GM21529 (cell line): ENCODE measurements at regions not wholly inside any gene's neighbourhood (a gene's known extent, or its start where the extent isn't known, plus 50 kb on each side); places are given as distances from the start of the nearest gene placed in this dataset.

Experiments
- ATAC-seq: cut with Tn5 transposase; IDR thresholded peaks from one replicate; pipeline ENCODE4 v1.9.1; 2021; ENCODE audit not compliant: unreplicated experiment

DNA sequence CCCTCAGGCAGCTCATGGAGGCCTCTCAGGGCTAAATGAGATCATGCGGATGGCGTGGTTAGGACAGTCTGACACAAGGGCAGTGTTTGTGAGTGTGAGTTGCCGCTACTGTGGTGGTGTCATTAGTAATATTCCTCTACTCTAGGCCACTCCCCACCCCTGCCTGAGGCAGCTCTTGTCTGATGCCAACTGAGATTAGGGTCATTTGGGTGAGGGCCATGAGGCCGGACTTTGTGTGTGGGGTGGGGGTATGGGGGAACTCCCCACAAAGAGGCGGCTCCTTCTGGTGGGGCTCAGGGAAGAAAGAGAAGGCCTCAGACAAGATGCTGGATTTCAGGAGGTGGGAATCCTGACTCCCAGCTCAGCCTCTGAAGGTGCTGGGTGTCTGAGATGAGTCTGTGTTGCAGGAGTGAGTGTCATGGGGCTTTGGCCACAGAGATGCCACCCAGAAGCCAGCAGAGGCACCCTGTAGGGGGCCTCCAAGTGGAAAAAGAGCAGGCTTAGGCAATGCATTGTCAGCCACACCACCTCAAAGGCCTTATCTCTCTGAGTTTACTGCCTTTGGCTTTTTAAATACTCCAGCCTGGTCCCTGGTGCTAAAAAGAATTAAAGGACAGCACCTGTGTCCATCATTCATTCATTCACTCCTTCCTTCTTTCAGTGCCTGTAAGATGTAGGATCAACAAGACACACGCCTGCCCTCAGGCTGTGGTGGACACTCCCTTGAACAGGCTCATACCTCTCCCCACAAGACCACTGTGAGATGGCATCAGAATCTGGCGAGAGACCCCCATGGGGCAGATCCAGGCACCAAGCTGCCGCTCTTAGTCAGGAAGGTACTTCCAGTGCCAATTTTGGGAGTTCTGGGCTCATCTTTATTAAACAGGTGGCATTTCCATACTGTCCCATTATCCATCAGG, 175.2 kb downstream of the MRPL14 start:
- no peak for ATAC-seq

DNA sequence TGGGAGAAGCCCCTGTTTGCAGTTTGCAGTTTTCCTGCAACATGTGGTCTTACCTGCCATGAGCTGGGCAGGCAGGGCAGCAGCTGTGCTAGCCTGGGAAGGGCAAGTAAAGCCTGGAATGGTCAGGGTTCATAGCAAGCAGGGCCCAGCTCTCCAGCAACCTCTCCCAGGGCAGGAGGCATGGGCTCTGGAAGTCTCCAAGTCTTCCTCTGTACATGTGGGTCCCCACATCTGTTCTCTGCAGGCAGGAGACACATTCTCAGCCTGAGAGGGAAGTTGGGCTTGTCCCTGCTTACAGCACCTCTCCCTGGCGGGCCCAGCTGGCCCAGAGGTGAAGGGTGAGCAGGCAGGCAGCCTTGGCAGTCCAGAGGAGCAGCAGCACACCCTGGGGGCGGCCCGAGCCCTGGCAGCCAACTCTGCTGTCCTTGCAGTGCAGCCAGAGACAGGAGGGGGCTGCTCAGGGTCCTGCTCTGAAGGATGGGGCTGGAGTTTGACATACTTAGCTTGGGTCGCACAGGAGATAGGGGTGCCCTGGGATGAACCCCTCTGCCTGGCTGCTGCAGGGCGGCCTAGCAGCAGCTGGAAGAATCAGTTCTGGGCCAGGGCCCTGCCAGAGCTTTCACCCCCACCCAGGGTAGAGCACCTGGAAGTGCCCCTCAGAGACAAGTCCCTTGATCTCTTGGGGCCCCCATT, 176.0 kb downstream of the MRPL14 start:
- ATAC-seq = no peak

GRCh38 chr6:43950731-43951062, 176.6 kb downstream of the MRPL14 start:
- ATAC-seq = no peak

DNA sequence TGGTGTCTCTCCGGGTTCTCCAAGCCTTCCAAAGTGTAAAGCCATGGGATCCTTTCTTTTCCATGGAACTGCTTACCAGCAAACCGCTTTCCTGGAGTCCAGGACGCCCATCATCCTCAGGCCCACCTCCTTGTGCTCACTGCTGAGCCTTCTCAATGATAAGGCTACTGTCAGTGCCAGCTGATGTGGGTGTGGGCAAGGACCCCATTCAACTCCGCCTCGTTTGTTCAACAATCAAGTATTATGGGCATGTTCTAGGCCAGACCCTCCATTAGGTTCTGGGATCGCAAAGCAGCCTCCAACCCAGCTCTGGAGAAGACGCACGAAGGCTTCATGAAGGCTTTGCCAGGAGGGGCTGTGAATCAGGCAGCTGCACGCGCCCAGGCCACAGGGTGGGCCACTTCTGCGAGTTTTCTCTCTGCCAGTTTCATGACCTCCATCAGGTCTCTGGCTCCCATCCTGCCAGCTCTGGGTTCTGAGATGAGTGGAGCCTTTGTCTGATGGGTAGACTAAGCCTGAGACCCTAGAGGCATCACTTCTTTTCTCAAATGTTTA, 177.1 kb downstream of the MRPL14 start:
- no peak for ATAC-seq

GRCh38 chr6:43949551-43949991, 177.7 kb downstream of the MRPL14 start:
- no peak for ATAC-seq

DNA sequence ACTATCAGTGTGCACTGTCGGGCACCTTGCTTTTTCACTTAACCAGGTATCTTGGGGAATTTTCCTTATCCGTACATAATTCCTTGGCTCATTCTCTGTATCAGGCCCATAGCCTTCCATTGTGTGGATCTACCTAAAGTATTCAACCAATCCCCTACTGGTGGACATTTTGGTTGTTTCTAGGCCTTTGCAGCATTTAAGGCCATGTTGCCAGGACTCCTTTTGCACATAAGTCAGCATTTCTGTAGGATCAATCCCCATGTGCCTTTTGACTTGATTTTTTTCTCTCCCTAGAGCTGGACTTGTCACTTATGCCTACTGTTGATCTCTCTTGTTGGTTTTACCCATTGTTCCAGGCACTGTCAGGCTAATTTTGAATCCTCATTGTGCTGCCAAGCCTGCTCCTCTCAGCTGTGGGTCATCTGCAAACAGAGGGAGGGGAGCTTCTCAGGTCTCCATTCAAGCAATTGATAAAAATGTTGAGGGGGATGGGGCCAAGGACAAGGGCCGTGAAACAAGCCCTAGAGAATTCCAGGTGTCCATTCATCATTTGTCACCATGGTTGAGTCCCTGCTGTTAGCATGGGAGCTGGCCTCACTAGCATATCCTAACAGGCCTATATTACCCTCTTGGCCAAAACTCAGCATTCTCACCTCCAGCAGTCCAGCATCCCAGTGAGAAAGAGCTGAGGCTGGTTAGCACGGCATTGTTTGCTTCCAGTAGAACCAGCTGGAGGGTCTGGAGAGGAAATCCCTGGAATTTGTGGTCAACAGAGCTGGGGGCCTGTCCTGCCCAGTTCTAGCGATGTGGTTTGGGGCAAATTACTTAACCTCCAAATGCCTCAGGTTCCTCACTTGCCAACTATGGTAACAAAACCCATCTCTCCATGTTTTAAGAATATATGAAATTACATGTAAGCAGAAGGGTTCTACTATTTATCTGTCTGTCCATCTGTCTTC, 178.4 kb downstream of the MRPL14 start:
- ATAC-seq = no peak

DNA sequence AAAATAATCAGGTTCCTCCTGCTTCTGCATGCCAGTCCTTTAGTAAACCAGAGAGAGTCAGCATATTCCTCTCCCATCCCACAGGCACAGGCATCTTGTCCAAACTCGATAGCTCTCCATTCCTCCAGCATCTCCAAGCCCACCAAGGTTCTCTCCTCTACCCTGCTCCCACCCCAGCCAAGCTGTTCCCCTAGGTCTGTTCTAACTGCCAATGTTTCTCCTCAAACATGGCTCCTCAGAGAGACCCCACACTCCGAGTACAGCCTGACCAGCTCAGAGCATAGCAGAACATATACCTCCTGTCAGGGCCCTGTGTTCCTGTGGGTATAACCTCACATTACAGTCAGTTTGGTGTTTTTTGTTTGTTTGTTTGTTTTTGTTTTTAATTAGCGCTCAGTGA, 177.8 kb downstream of the VEGFA start:
- no peak for ATAC-seq

- ATAC-seq = no peak
Measured at GRCh38 chr6:43946641-43947363, 176.8 kb downstream of the VEGFA start.

DNA sequence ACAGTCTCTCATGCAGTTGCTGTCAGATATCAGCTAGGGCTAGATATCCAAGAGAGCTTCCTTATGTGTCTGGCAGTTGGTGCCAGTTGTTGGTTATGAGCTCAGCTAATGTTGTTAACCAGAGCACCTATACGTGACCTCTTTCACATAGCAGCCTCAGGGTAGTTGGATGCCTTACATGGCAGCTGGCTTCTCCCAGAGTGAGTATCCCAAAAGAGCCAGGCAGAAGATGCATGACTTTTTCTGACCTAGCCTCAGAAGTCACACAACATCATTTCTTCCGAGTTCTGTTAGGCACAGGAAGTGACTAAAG, 175.7 kb downstream of the VEGFA start:
- ATAC-seq = no peak

- ATAC-seq = no peak
Measured at GRCh38 chr6:43944908-43945767, 175.1 kb downstream of the VEGFA start.

GRCh38 chr6:43943781-43944250, 173.8 kb downstream of the VEGFA start:
- ATAC-seq = no peak

DNA sequence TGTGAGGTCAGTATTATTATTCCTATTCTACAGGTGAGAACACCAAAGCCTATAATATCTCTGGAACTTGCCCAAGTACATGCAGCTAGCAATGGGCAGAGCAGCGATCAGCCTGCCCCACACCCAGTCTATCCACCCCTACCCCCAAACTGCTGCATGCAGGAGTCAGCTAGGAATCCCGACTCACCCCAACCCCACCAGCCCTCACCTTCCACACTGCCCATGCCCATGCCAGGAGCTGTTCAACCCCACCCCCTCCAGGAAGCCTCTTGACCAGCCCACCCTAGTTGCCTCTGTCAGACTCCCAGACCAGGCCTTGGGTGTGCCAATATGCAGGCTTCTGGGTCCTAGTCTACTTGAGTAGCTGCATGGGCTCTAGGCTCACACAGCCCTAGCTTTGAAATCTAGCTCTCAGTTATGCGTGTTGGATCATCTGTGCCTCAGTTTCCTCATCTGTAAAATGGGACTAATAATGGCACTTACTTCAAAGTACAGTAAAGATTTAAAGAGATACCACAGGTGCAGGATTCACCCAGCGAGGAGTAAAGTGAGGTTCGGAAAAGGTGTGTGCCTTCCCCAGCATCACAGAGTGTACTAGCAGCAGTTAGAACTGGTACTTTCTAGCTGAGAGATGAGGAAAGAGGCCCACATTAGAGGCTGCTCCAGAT, 173.2 kb downstream of the VEGFA start:
- no peak for ATAC-seq

DNA sequence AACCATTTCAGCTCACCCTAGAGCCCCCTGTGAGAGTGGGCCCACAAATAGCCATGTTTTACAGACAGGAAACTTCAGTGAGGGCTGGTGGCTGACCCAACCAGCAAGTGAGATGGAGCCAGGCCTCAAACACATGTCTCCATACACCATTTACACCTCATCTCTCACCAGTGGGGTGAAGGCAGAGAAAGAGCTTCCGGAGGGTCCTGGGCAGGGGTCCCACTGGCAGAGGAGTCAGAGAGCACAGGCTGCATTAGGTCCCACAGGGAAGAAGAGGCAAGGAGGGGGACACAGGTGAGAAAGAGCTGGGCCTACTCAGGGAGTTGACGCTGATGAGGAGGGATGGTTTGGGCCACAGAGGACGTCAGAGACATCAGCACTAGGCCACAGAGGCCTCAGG, 172.6 kb downstream of the VEGFA start:
- ATAC-seq = no peak

DNA sequence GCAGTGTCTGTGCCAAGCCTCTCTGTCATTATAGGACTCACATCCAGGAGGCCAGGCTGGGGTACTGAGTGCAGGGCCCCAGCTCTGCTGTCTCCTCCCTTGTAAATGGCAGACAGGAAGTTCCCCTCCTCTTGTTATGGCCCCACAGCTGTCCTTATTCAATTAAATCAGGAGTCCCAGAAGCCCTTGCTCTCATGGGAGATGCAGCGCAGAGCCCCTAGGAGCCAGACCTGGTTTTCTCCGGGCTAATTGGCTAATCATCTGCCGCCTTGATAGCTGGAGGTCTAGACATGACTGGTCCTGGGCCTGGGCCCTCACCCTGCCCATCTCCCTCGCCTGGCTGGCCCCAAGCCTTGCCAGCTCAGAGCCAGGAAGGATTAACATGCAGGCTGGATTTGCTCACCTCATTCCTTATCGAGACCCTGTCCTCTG, 172.0 kb downstream of the VEGFA start:
- no peak for ATAC-seq

GRCh38 chr6:43941174-43941573, 171.2 kb downstream of the VEGFA start:
- no peak for ATAC-seq

DNA sequence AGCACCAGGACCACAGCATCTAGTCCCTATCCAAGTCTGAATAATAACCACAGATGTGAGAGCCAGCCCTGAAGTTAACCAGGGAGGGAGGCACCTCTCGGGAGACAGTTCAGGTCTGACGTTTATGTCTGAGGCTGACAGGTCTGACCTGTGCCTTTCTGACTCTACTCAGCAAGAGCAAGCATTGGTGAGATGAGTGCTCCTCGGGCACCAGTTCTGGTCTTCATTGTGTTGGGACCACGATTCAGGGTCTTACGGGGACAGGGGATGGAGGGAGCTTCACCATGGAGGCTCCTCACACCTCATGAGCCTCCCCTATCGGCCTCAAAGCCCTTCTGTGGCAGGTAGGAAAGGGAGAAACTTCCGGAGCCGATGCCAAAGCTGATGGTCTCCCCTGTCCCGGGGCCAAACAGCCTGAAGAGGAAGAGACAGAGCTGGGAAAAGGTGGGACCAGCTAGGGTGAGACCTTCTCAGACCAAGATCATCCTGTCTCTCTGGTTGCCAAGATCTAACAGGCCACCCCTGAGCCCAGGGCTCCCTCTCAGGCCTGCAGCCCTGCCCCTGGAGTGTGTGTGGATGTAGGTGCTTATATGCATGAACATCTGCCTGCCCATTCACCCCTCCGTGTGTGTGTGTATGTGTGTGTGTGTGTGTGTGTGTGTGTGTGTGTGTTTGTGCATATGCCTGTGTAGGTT, 170.5 kb downstream of the VEGFA start:
- ATAC-seq = no peak

DNA sequence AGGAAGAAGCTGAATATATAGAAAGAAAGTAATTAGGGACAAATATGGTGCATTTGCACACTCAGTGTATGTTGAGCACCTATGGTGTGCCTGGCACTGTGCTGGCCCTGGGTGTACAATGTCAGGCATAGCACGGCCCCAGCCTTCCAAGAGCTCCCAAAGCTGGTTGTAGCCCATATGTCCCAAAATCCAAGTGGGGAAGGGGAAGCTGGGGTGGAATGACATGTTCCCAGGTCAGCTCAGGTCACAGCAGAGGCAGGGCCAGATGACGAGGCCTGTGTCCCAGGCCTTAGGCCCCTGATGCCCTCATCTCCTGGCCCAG, 170.0 kb downstream of the VEGFA start:
- no peak for ATAC-seq

GRCh38 chr6:43939281-43940070, 169.5 kb downstream of the VEGFA start:
- ATAC-seq = no peak
